Muscle of leg (tissue), 3 donors: ENCODE measurements at regions not wholly inside any gene's neighbourhood (a gene's known extent, or its start where the extent isn't known, plus 50 kb on each side); places are given as distances from the start of the nearest gene placed in this dataset.

Experiments used
- DNase-seq: peaks from one replicate; pipeline ENCODE4 v3.0.0; 2013
- H3K27ac ChIP-seq: one replicate; pipeline ENCODE4 v1.5.1; 2013; ENCODE audit warnings: mild to moderate bottlenecking, low read length, control low read depth
- H3K27me3 ChIP-seq: one replicate; pipeline ENCODE4 v1.6.1; 2013; ENCODE audit warnings: low read length; ENCODE audit not compliant: control insufficient read depth, insufficient read depth
- H3K36me3 ChIP-seq: one replicate; pipeline ENCODE4 v1.6.1; 2013; ENCODE audit warnings: low read length; ENCODE audit not compliant: control insufficient read depth, insufficient read depth
- H3K4me1 ChIP-seq: one replicate; pipeline ENCODE4 v1.6.1; 2013; ENCODE audit warnings: low read length; ENCODE audit not compliant: control insufficient read depth, insufficient read depth
- H3K4me3 ChIP-seq: one replicate; pipeline ENCODE4 v1.5.1; 2013; ENCODE audit warnings: low read length, control low read depth
- H3K9me3 ChIP-seq: replicated peaks from 2 replicates; pipeline ENCODE4 v1.6.1; 2013; ENCODE audit warnings: low read depth, low read length; ENCODE audit not compliant: control insufficient read depth
- WGBS: methylation state at CpG from one replicate; pipeline ENCODE4 v1.1.5; 2013; ENCODE audit warnings: missing lambda C conversion rate; ENCODE audit not compliant: insufficient coverage; 5-methylcytosine and 5-hydroxymethylcytosine counted together

- Histone ChIP-seq H3K9me3 (no peaks in the 10 kb centered on the region), H3K4me1 (peaks cover 33% of the 10 kb centered on the region), H3K27me3 (no peaks in the 10 kb centered on the region), H3K36me3 (no peaks in the 10 kb centered on the region), H3K27ac (peak overlapping the region; percentile 52), H3K4me3 (no peak overlapping the region)
- no CpG with 5 or more reads among the region's 9 CpGs for WGBS
- peak; percentile 48 for DNase-seq
Observed at GRCh38 chr4:38563707-38564495, 100.1 kb upstream of the KLF3 start.

GRCh38 chr4:38565271-38566199, 98.5 kb upstream of the KLF3 start:
- Histone ChIP-seq H3K4me3 (no peak overlapping the region), H3K27me3 (no peaks in the 10 kb centered on the region), H3K27ac (peak overlapping the region; percentile 66), H3K9me3 (no peaks in the 10 kb centered on the region), H3K36me3 (no peaks in the 10 kb centered on the region), H3K4me1 (peaks cover 33% of the 10 kb centered on the region)
- WGBS, result 22% methylated on average over 3 of the region's 12 CpGs
- peak; percentile 96 for DNase-seq

- Histone ChIP-seq H3K4me1 (peaks cover 33% of the 10 kb centered on the region), H3K27ac (no peak overlapping the region), H3K9me3 (no peaks in the 10 kb centered on the region), H3K36me3 (no peaks in the 10 kb centered on the region), H3K4me3 (no peak overlapping the region), H3K27me3 (no peaks in the 10 kb centered on the region)
- no peak for DNase-seq
- WGBS, result 100% methylated on average over 1 of the region's 4 CpGs
Observed at GRCh38 chr4:38566806-38567398, 97.1 kb upstream of the KLF3 start.

- no peak for DNase-seq
- Histone ChIP-seq H3K4me3 (no peak overlapping the region), H3K27ac (no peak overlapping the region), H3K36me3 (no peaks in the 10 kb centered on the region), H3K4me1 (peaks cover 28% of the 10 kb centered on the region), H3K9me3 (no peaks in the 10 kb centered on the region), H3K27me3 (no peaks in the 10 kb centered on the region)
- 90% methylated on average over 2 of the region's 5 CpGs for WGBS
Observed at GRCh38 chr4:38567457-38567856, 96.5 kb upstream of the KLF3 start.

GRCh38 chr4:38568768-38569167, 95.2 kb upstream of the KLF3 start:
- Histone ChIP-seq H3K4me1 (peaks cover 18% of the 10 kb centered on the region), H3K4me3 (no peak overlapping the region), H3K36me3 (no peaks in the 10 kb centered on the region), H3K27me3 (no peaks in the 10 kb centered on the region), H3K9me3 (no peaks in the 10 kb centered on the region), H3K27ac (no peak overlapping the region)
- 50% methylated on average over 2 of the region's 3 CpGs for WGBS
- peak; percentile 25 for DNase-seq

GRCh38 chr4:38570647-38571276, 93.2 kb upstream of the KLF3 start:
- no peaks in the 10 kb centered on the region for H3K9me3 ChIP-seq
- WGBS, result 81% methylated on average over 3 of the region's 5 CpGs
- no peak overlapping the region for H3K27ac ChIP-seq
- no peak overlapping the region for H3K4me3 ChIP-seq
- H3K4me1 ChIP-seq, result peaks cover 14% of the 10 kb centered on the region
- H3K36me3 ChIP-seq, result no peaks in the 10 kb centered on the region
- no peaks in the 10 kb centered on the region for H3K27me3 ChIP-seq
- DNase-seq, result no peak

GRCh38 chr4:38572793-38573192, 91.2 kb upstream of the KLF3 start:
- Histone ChIP-seq H3K27me3 (no peaks in the 10 kb centered on the region), H3K4me1 (peaks cover 10% of the 10 kb centered on the region), H3K4me3 (no peak overlapping the region), H3K36me3 (no peaks in the 10 kb centered on the region), H3K9me3 (no peaks in the 10 kb centered on the region), H3K27ac (no peak overlapping the region)
- DNase-seq, result no peak

- no peaks in the 10 kb centered on the region for H3K9me3 ChIP-seq
- 54% methylated on average over 16 of the region's 17 CpGs for WGBS
- peak overlapping the region; percentile 82 for H3K27ac ChIP-seq
- H3K27me3 ChIP-seq, result no peaks in the 10 kb centered on the region
- H3K4me1 ChIP-seq, result peaks cover 10% of the 10 kb centered on the region
- no peaks in the 10 kb centered on the region for H3K36me3 ChIP-seq
- H3K4me3 ChIP-seq, result no peak overlapping the region
- peak; percentile 83 for DNase-seq
Observed at GRCh38 chr4:38574559-38575333, 89.3 kb upstream of the KLF3 start.

- no peak for DNase-seq
- no peaks in the 10 kb centered on the region for H3K36me3 ChIP-seq
- H3K27me3 ChIP-seq, result no peaks in the 10 kb centered on the region
- no peaks in the 10 kb centered on the region for H3K9me3 ChIP-seq
- H3K4me3 ChIP-seq, result no peak overlapping the region
- WGBS, result no CpG with 5 or more reads among the region's 3 CpGs
- H3K4me1 ChIP-seq, result peaks cover 10% of the 10 kb centered on the region
- H3K27ac ChIP-seq, result no peak overlapping the region
Observed at GRCh38 chr4:38576767-38577166, 87.2 kb upstream of the KLF3 start.
